ENCODE measurements at regions not wholly inside any gene's neighbourhood (a gene's known extent, or its start where the extent isn't known, plus 50 kb on each side); places are given as distances from the start of the nearest gene placed in this dataset.

DNA sequence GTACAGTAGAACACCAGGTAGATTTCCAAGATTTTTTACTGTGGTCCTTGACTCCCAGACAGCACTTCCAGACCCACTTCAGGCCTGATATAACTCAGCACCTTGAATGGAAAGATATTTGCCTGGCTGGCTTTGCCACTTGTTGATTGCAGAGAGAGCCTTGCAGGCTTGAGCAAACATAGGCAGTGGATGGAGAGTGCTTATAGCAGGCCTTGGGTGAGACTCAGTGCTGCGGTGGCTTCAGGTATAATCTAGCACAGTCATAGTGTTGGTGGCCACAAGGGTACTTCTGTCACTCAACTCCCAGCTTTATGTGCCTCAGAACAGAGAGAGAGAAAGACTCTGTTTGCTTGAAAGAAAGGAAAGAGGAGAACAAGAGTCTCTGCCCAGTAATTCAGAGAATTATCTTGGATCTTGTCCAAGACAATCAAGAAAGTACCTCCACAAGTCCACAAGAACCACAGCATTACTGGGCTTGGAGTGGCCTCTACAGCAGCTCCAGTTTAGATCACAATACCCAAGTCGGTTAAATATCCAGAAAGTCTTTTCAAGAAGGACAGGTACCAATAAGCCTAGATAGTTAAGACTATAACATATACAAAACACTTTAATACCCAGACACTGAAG is 70.5 kb upstream of the FKBP1C start:
- no peak overlapping the region for H4K5ac ChIP-seq (ENCODE audit: insufficient read length, low read depth, low read length)
- H2BK20ac ChIP-seq (ENCODE audit: low read length): no peak overlapping the region
- FAIRE-seq (no peak), DNase-seq (ENCODE audit: low read depth in 1 of 2, low spot score in 2 of 2) (no peak)
- H3K9me3 ChIP-seq (ENCODE audit: insufficient read depth in 2 of 2, low read depth in 1 of 2, low read length in 1 of 2): 0 out of 4 replicates have a peak, but pooled peaks cover 0 to 3% of the 10 kb centered on the region in 2 experiments
- H4K91ac ChIP-seq (replicated peaks; ENCODE audit: insufficient read length, low read length): no peak overlapping the region
- H4K20me1 ChIP-seq (replicated peaks in 1 of 2; ENCODE audit: control insufficient read depth in 1 of 2, insufficient read depth in 2 of 2, low read length in 2 of 2): no peaks in the 10 kb centered on the region
- H2BK5ac ChIP-seq (ENCODE audit: low read depth, low read length): no peak overlapping the region
- no peaks in the 10 kb centered on the region for H3K36me3 ChIP-seq (ENCODE audit: control insufficient read depth in 2 of 4, insufficient read depth in 4 of 4, low read length in 3 of 4)
- no peak overlapping the region for H3K9ac ChIP-seq (replicated peaks in 1 of 4; ENCODE audit: extremely low read depth in 1 of 4, low read depth in 3 of 4, low read length in 3 of 4)
- no peak overlapping the region for H3K4ac ChIP-seq (replicated peaks; ENCODE audit: insufficient read length, low read depth, low read length)
- POLR2A ChIA-PET (ENCODE audit: partially characterized antibody): no interaction called here
- no peak overlapping the region for H2BK15ac ChIP-seq (ENCODE audit: low read length)
- H3K23me2 ChIP-seq (ENCODE audit: low read depth, low read length): no peaks in the 10 kb centered on the region
- no peak overlapping the region for H3K18ac ChIP-seq (ENCODE audit: extremely low read depth, low read length)
- WGBS, 2 experiments (ENCODE audit: extremely low coverage in 1 of 2, insufficient coverage in 1 of 2, insufficient read length in 1 of 2, insufficient replicate concordance in 2 of 2, low coverage in 1 of 2, low lambda C conversion rate in 2 of 2, missing lambda C conversion rate in 1 of 2): 100% methylated on average over 2 of the region's 2 CpGs; no CpG with 5 or more reads in 1 of the 2 experiments
- no peaks in the 10 kb centered on the region for H3K79me2 ChIP-seq (ENCODE audit: control insufficient read depth in 1 of 2, insufficient read depth in 2 of 2, low read length in 2 of 2)
- no peak overlapping the region for H3K23ac ChIP-seq (ENCODE audit: insufficient read length)
- H3K79me1 ChIP-seq (ENCODE audit: low read depth, low read length): no peaks in the 10 kb centered on the region
- no peak overlapping the region for H3K4me2 ChIP-seq (ENCODE audit: insufficient read depth in 1 of 2, low read depth in 2 of 2, low read length in 2 of 2)
- CTCF ChIA-PET (ENCODE audit: partially characterized antibody): interaction anchor here (2.0 kb wide), 1 partner anchor 106 kb away, joined by 5 read pairs; no protein-coding TSS in a partner anchor
- H2AK5ac ChIP-seq (ENCODE audit: low read depth, low read length): no peak overlapping the region
- H2AFZ ChIP-seq (ENCODE audit: low read length): no peak overlapping the region
- H4K8ac ChIP-seq (ENCODE audit: extremely low read depth, insufficient read depth, low read length): no peak overlapping the region
- no peak overlapping the region for H3K14ac ChIP-seq (ENCODE audit: insufficient read length)
- H2BK12ac ChIP-seq (ENCODE audit: low read depth, low read length): no peak overlapping the region
- no peak overlapping the region for H3K27ac ChIP-seq (ENCODE audit: low read depth, low read length)
- H3K4me1 ChIP-seq (replicated peaks in 1 of 4; ENCODE audit: control insufficient read depth in 3 of 4, insufficient read depth in 4 of 4, low read length in 3 of 4): peaks cover 0 to 3% (median 1%) of the 10 kb centered on the region in 4 experiments; a peak in 2 of 7 replicates
- no peak overlapping the region for H2BK120ac ChIP-seq (replicated peaks; ENCODE audit: low read depth, low read length)
- no peaks in the 10 kb centered on the region for H3K27me3 ChIP-seq (replicated peaks in 1 of 4; ENCODE audit: control insufficient read depth in 3 of 4, extremely low read depth in 1 of 4, insufficient read depth in 3 of 4, low read length in 3 of 4)
- H3K56ac ChIP-seq (replicated peaks; ENCODE audit: insufficient read length, low read depth, low read length): no peak overlapping the region
- H3K4me3 ChIP-seq (ENCODE audit: extremely low read depth in 1 of 4, insufficient read depth in 2 of 4, low read depth in 3 of 4, low read length in 4 of 4): no peak overlapping the region
- TF ChIP-seq RFX5 (IDR thresholded peaks at IDR 0.05; ENCODE audit: borderline replicate concordance, low read depth, low read length) (no peak), SUZ12 (IDR thresholded peaks at IDR 0.05; ENCODE audit: low read length) (no peak), HDAC2 (IDR thresholded peaks at IDR 0.05; ENCODE audit: borderline replicate concordance in 1 of 2, low read depth in 2 of 2, low read length in 2 of 2) (no peak), FOSL1 (IDR thresholded peaks at IDR 0.05; ENCODE audit: insufficient read depth, low read depth, low read length) (no peak), GABPA (IDR thresholded peaks at IDR 0.05; ENCODE audit: borderline replicate concordance, insufficient read depth, low read length) (no peak), ZNF274 (IDR thresholded peaks at IDR 0.05; ENCODE audit: borderline replicate concordance, extremely low read depth, low read length) (no peak), SP4 (IDR thresholded peaks at IDR 0.05; ENCODE audit: low read length) (no peak), BRCA1 (IDR thresholded peaks at IDR 0.05; ENCODE audit: low read depth, low read length) (no peak), RAD21 (IDR thresholded peaks at IDR 0.05 in 1 of 2, conservative IDR thresholded peaks at IDR 0.05 in 1 of 2; ENCODE audit: low read depth in 2 of 2, low read length in 2 of 2) (no peak), SIX5 (IDR thresholded peaks at IDR 0.05; ENCODE audit: low read depth, low read length) (no peak), HDAC6 (IDR thresholded peaks at IDR 0.05; ENCODE audit: low read depth, low read length) (no peak), SP1 (IDR thresholded peaks at IDR 0.05; ENCODE audit: low read depth, low read length) (no peak)
